ENCODE measurements at regions not wholly inside any gene's neighbourhood (a gene's known extent, or its start where the extent isn't known, plus 50 kb on each side); places are given as distances from the start of the nearest gene placed in this dataset.

DNA sequence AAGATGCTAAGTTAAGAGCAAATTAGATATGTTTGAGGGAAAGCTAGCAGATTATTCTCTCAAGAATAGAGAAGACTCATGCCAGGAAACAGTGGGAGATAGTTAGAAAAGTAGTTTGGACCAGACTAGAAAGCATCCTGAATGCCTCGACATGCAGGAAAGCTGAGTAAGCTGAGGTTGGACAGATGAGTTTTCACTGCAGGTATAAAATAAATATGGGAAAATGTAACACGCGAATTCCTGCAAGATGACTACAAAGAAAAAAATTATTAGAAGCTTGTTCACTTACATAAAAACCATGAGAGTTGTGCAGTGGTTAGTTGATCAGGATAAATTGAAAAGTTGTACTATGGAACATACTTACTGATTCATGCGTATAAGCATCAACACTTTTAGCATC lies 484.2 kb upstream of the MANEA start:
- Mint-ChIP-seq H3K4me1 (no peaks in the 10 kb centered on the region), H3K4me3 (no peak overlapping the region), H3K36me3 (no peaks in the 10 kb centered on the region), H3K27me3 (ENCODE audit: low read depth in 3 of 3) (peaks cover 0 to 4% (median 2%) of the 10 kb centered on the region in 3 donors), H3K27ac (no peak overlapping the region), H3K9me3 (no peaks in the 10 kb centered on the region)
- Histone ChIP-seq H3K27me3 (ENCODE audit: control insufficient read depth in 2 of 2, insufficient read depth in 2 of 2, low read length in 2 of 2) (no peaks in the 10 kb centered on the region), H3K27ac (ENCODE audit: low read depth in 1 of 2, low read length in 2 of 2) (no peak overlapping the region), H3K9ac (ENCODE audit: insufficient read depth, low read length, poor library complexity, severe bottlenecking) (no peak overlapping the region), H4K20me1 (ENCODE audit: insufficient read depth, low read length) (no peaks in the 10 kb centered on the region), H3K4me2 (replicated peaks; ENCODE audit: extremely low read depth, low read length, poor library complexity, severe bottlenecking) (no peak overlapping the region), H3K36me3 (replicated peaks in 1 of 2; ENCODE audit: control insufficient read depth in 1 of 2, insufficient read depth in 2 of 2, low read length in 2 of 2) (no peaks in the 10 kb centered on the region), H3K9me3 (replicated peaks in 1 of 2; ENCODE audit: control insufficient read depth in 1 of 2, insufficient read depth in 1 of 2, low read length in 2 of 2) (no peaks in the 10 kb centered on the region), H3K4me3 (replicated peaks in 1 of 3; ENCODE audit: low read depth in 2 of 3, low read length in 3 of 3) (no peak overlapping the region), H2AFZ (ENCODE audit: insufficient read depth, low read depth, low read length, poor library complexity, severe bottlenecking) (no peak overlapping the region), H3K4me1 (ENCODE audit: control insufficient read depth in 1 of 2, insufficient read depth in 2 of 2, low read length in 2 of 2) (no peaks in the 10 kb centered on the region), H3K79me2 (ENCODE audit: insufficient read depth, low read length) (no peaks in the 10 kb centered on the region)
- no peak for DNase-seq
- intact Hi-C loops (cut with micrococcal nuclease), result no loop called here
- WGBS (ENCODE audit: insufficient coverage), result 83% methylated on average over 1 of the region's 4 CpGs
- TF ChIP-seq, protein P1, sequence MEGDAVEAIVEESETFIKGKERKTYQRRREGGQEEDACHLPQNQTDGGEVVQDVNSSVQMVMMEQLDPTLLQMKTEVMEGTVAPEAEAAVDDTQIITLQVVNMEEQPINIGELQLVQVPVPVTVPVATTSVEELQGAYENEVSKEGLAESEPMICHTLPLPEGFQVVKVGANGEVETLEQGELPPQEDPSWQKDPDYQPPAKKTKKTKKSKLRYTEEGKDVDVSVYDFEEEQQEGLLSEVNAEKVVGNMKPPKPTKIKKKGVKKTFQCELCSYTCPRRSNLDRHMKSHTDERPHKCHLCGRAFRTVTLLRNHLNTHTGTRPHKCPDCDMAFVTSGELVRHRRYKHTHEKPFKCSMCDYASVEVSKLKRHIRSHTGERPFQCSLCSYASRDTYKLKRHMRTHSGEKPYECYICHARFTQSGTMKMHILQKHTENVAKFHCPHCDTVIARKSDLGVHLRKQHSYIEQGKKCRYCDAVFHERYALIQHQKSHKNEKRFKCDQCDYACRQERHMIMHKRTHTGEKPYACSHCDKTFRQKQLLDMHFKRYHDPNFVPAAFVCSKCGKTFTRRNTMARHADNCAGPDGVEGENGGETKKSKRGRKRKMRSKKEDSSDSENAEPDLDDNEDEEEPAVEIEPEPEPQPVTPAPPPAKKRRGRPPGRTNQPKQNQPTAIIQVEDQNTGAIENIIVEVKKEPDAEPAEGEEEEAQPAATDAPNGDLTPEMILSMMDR (IDR thresholded peaks at IDR 0.05), result no peak

DNA sequence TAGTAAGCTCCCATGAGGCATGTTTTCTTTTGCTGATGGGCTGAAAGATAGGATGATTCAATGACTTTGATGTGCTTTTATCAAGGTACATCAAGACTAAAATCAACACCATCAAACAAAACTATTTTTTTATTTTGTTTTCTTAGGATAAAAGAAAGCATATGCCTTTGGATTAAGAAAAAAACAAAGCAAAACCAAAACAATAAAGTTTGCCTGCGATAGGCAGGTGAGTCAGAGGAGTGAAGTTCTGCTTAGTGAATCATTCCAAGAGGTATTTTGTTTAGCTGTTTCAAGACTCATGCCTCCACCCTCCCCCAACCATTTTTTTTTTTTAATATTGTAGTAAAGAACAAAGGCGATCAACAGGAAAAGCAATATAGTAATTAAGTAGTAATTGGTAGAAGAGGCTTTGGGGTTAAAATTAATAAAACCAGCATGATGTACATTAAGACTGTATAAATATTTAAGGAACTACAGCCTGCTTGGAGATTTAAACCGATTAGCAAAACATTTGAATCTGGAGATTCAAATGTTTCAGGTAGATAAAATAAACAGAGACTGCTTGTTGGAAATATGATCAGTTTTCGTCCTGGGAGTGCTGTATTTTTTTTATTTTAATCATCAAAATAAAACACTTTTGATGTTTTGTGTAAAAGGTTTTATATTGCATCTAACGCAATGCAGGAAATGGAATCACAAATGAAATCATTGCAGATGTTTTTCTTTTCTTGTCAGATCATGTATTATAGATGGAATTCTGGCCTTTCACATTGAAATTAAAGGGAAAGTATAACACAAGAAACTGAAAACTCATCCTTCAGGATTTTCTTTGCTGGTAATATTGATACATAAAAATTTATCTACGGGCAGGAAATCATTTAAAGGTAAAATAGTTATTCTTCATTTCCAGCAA lies 482.3 kb upstream of the MANEA start:
- no peaks in the 10 kb centered on the region for H3K4me1 Mint-ChIP-seq
- no peak overlapping the region for H3K4me3 Mint-ChIP-seq
- H2AFZ ChIP-seq (ENCODE audit: insufficient read depth, low read depth, low read length, poor library complexity, severe bottlenecking), result no peak overlapping the region
- WGBS (ENCODE audit: insufficient coverage), result 100% methylated on average over 1 of the region's 6 CpGs
- H4K20me1 ChIP-seq (ENCODE audit: insufficient read depth, low read length), result no peaks in the 10 kb centered on the region
- H3K27me3 ChIP-seq (ENCODE audit: control insufficient read depth in 2 of 2, insufficient read depth in 2 of 2, low read length in 2 of 2), result no peaks in the 10 kb centered on the region
- no peaks in the 10 kb centered on the region for H3K9me3 ChIP-seq (replicated peaks in 1 of 2; ENCODE audit: control insufficient read depth in 1 of 2, insufficient read depth in 1 of 2, low read length in 2 of 2)
- no peaks in the 10 kb centered on the region for H3K36me3 ChIP-seq (replicated peaks in 1 of 2; ENCODE audit: control insufficient read depth in 1 of 2, insufficient read depth in 2 of 2, low read length in 2 of 2)
- H3K4me2 ChIP-seq (replicated peaks; ENCODE audit: extremely low read depth, low read length, poor library complexity, severe bottlenecking), result no peak overlapping the region
- no peak overlapping the region for H3K27ac ChIP-seq (ENCODE audit: low read depth in 1 of 2, low read length in 2 of 2)
- H3K4me1 ChIP-seq (ENCODE audit: control insufficient read depth in 1 of 2, insufficient read depth in 2 of 2, low read length in 2 of 2), result no peaks in the 10 kb centered on the region
- intact Hi-C loops (cut with micrococcal nuclease), result no loop called here
- no peaks in the 10 kb centered on the region for H3K9me3 Mint-ChIP-seq
- H3K9ac ChIP-seq (ENCODE audit: insufficient read depth, low read length, poor library complexity, severe bottlenecking), result no peak overlapping the region
- DNase-seq, result no peak
- no peak overlapping the region for H3K4me3 ChIP-seq (replicated peaks in 1 of 3; ENCODE audit: low read depth in 2 of 3, low read length in 3 of 3)
- TF ChIP-seq, protein P1 (IDR thresholded peaks at IDR 0.05), result no peak
- H3K36me3 Mint-ChIP-seq, result no peaks in the 10 kb centered on the region
- peaks cover 0 to 4% (median 3%) of the 10 kb centered on the region in 3 donors for H3K27me3 Mint-ChIP-seq (ENCODE audit: low read depth in 3 of 3)
- H3K79me2 ChIP-seq (ENCODE audit: insufficient read depth, low read length), result no peaks in the 10 kb centered on the region
- H3K27ac Mint-ChIP-seq, result no peak overlapping the region

Measured in CD14-positive monocyte (primary cell).